CD4-positive, alpha-beta T cell treated with Interleukin-4 for 1 hour (primary cell): ENCODE measurements at regions not wholly inside any gene's neighbourhood (a gene's known extent, or its start where the extent isn't known, plus 50 kb on each side); places are given as distances from the start of the nearest gene placed in this dataset.

Experiments used
- DNase-seq, 2 donors: peaks; one replicate each; pipeline ENCODE4 v3.0.0-alpha.2; 2020 to 2022

- DNase-seq = no peak
Measured at GRCh38 chr16:82231008-82231787, 61.2 kb upstream of the MPHOSPH6 start.

- peak; percentile 41 to 52 for DNase-seq
Measured at GRCh38 chr16:82229800-82230619, 60.0 kb upstream of the MPHOSPH6 start.

GRCh38 chr16:82226327-82226726 lies 56.3 kb upstream of the MPHOSPH6 start:
- DNase-seq = no peak

- no peak for DNase-seq
Measured at GRCh38 chr16:82224821-82225220, 54.8 kb upstream of the MPHOSPH6 start.

- no peak for DNase-seq
Measured at GRCh38 chr16:82220541-82220940, 50.5 kb upstream of the MPHOSPH6 start.
